ENCODE measurements at regions not wholly inside any gene's neighbourhood (a gene's known extent, or its start where the extent isn't known, plus 50 kb on each side); places are given as distances from the start of the nearest gene placed in this dataset.

DNA sequence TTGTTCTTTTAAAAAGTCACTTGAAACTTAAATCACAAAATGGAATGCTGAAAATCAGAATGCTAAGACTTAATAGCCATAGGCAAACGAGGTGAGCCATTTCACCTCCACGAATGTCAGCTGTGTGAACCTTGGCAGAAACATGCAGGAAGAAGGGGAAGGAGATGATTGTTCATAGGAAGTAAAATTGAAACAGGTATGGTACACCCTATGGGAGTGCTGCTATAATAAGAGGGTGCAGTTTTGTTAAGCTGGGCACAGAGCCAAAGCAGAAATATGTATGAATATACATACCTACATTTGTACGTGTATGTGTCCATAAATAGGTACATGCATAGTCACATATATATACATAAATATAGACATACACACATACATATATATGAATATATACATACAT, 51.0 kb upstream of the SPINK5 start:
- no peak for DNase-seq (ENCODE audit: low read depth)
- H3K4me3 ChIP-seq (ENCODE audit: low read length), result no peak overlapping the region
- TF ChIP-seq, protein P1, sequence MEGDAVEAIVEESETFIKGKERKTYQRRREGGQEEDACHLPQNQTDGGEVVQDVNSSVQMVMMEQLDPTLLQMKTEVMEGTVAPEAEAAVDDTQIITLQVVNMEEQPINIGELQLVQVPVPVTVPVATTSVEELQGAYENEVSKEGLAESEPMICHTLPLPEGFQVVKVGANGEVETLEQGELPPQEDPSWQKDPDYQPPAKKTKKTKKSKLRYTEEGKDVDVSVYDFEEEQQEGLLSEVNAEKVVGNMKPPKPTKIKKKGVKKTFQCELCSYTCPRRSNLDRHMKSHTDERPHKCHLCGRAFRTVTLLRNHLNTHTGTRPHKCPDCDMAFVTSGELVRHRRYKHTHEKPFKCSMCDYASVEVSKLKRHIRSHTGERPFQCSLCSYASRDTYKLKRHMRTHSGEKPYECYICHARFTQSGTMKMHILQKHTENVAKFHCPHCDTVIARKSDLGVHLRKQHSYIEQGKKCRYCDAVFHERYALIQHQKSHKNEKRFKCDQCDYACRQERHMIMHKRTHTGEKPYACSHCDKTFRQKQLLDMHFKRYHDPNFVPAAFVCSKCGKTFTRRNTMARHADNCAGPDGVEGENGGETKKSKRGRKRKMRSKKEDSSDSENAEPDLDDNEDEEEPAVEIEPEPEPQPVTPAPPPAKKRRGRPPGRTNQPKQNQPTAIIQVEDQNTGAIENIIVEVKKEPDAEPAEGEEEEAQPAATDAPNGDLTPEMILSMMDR (conservative IDR thresholded peaks at IDR 0.05; ENCODE audit: low read depth, low read length), result no peak

DNA sequence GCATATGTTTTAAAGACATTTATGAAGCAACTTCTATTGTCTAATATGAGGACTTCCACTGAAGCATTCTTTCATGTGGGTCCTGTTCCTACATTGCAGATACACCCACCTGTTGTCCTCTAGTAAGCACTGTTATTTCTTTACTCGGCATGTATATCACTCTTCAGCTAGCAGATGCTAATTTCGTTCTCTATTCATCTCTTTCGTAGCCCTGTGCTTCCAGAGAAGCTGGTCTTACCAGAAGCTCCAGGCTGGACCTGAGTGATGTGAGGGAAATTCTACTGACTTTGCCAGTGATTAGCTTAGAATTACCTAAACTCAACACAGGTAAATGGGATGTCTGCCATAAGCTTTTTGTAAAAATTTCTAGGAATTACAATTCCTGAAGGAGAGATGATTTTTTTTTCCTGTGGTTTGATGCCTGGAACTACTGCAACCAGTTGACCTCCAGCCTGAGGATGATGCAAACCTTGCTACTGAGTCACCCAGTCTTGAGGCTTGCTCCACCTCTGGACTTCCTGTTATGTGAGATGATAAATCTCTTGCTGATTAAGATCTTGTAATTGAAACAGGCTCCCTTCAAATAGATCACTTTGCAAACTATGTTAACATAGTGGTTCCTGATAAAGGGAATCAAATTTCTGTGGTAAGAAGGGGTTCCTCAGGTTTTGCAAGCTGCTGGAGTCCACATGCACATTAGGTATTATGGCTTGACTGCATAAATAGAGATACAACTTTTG, 52.2 kb upstream of the SPINK5 start:
- TF ChIP-seq, protein P1 (conservative IDR thresholded peaks at IDR 0.05; ENCODE audit: low read depth, low read length), result no peak
- DNase-seq (ENCODE audit: low read depth), result peak; percentile 5
- no peak overlapping the region for H3K4me3 ChIP-seq (ENCODE audit: low read length)

DNA sequence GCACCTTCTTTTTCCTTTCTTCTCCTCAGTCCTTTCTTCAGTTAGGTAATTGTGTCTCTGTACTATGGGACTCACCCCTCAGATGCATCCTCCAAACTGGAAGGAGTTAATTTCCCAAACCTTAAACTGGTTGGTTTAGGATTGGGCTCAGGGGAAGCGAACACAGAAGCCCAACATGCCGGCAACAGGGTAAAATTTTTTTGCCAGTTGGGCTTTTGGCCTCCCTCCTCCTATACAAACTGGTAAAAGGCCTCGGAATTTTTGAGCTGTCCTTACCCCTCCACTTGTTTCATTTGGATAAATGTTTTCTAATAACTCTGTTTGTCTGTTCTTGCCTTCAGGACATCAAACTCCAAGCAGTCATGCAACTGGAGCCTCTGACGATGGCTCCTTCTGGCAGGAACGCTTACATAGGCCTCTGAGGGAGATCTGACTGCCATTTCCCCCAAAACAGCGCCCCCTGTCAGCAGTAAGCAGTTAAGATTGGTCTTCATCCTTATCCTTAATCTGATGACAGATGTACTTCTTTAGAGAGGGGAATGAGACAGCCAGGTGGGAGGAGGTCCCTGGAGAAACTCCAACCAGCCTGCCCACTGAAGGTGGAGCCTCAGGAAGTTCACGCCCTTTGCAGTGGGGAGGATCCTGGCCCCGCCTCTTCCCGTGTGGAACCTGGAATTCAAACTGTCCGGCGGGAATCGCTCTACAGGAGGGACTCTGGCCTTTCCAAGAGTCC, 57.8 kb upstream of the SPINK5 start:
- no peak overlapping the region for H3K4me3 ChIP-seq (ENCODE audit: low read length)
- no peak for DNase-seq (ENCODE audit: low read depth)
- TF ChIP-seq, protein P1 (conservative IDR thresholded peaks at IDR 0.05; ENCODE audit: low read depth, low read length), result peak; percentile 14

DNA sequence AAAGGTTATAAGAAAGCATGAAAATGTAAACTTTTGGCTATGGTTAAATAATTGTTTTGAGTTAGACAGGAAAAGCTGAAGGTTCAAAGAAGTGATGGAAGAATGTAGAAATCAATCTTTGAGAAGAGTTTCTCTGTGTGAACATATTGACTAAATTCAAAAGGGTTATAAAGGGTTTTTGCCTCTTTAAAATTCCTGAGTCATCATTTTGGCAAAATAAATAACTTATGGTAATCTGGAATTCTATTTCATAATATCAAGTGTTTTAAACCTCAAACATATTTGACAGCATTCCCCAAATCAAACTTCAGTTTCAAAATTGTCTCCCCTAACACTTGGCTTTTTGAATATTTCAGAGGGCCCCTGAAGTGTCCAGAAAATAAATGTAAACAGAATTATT, 60.6 kb upstream of the SPINK5 start:
- DNase-seq (ENCODE audit: low read depth), result no peak
- H3K4me3 ChIP-seq (ENCODE audit: low read length), result no peak overlapping the region
- TF ChIP-seq, protein P1 (conservative IDR thresholded peaks at IDR 0.05; ENCODE audit: low read depth, low read length), result no peak

DNA sequence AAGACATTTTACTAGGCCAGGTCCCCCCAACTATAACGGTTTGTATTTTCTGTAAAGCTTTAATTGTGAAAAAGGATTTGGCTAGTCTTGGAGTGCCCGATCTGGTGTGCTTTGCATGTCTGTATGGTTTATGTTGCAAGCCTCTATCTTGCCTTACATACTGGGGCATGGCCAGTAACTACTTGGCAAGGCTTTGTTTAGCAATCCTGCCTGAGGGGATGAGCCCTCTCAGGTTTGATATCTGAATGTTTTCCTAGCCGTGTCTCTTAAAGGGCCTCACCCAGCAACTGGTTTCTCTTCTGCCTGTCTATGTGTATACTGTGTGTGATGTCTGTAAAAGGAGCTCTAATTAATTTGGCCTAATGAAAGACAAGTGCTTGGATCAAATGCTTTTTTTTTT, 61.3 kb upstream of the SPINK5 start:
- TF ChIP-seq, protein P1 (conservative IDR thresholded peaks at IDR 0.05; ENCODE audit: low read depth, low read length), result no peak
- no peak overlapping the region for H3K4me3 ChIP-seq (ENCODE audit: low read length)
- DNase-seq (ENCODE audit: low read depth), result no peak

DNA sequence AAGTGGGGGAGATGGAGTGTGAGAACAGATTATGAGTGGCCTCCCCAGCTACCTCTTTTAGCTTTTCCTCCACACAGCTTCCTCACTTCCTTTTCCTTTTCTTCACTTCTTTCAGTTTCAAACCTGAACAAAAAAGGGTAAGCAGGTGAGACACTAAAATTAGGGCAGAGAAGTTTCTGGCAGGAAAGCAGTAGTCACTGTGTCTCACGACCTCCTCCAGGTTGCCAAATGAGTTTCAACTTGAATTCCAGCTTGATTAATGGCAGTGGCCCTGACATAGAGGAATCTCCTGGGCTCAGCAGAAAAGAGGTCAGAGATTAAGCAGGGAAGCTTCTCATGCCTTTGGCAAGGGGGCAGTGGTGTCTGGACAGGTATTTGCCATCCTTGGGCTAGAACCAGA, 63.7 kb upstream of the SPINK5 start:
- TF ChIP-seq, protein P1 (conservative IDR thresholded peaks at IDR 0.05; ENCODE audit: low read depth, low read length), result no peak
- H3K4me3 ChIP-seq (ENCODE audit: low read length), result no peak overlapping the region
- no peak for DNase-seq (ENCODE audit: low read depth)

DNA sequence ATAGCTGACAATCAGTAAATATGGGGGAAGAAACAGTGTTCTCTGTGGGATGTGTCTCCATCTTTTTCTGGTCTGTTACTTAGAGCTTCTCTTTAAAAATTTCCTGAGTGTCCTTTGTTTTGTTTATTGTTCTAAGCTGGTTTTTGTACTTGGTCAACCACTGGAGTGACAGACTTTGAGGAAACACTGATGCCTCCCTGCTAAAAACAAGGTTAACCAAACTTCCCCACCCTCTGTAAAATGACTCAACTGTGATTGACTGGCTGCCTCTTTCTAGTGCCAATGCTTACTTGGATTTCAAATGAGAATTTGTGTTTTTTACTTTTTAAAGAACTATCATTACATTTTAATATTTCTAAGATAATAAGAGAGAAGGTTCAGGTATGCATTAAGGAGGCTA, 65.1 kb upstream of the SPINK5 start:
- no peak overlapping the region for H3K4me3 ChIP-seq (ENCODE audit: low read length)
- TF ChIP-seq, protein P1 (conservative IDR thresholded peaks at IDR 0.05; ENCODE audit: low read depth, low read length), result no peak
- DNase-seq (ENCODE audit: low read depth), result no peak
